C4-2B (cell line): ENCODE measurements at regions not wholly inside any gene's neighbourhood (a gene's known extent, or its start where the extent isn't known, plus 50 kb on each side); places are given as distances from the start of the nearest gene placed in this dataset.
"Not testable (repeated sequence)": the region's sequence is repeated elsewhere in the genome, so short reads cannot be mapped to it uniquely, and the experiment has no call there.

Experiments used
- ZFX ChIP-seq: fragments of 450-650 bp; IDR thresholded peaks from 2 replicates; pipeline ENCODE4 v1.6.1; 2017
- TF ChIP-seq, protein P1 (sequence below): fragments of 450-650 bp; conservative IDR thresholded peaks from 2 replicates; pipeline ENCODE4 v1.5.1; 2017; ENCODE audit warnings: mild to moderate bottlenecking

DNA sequence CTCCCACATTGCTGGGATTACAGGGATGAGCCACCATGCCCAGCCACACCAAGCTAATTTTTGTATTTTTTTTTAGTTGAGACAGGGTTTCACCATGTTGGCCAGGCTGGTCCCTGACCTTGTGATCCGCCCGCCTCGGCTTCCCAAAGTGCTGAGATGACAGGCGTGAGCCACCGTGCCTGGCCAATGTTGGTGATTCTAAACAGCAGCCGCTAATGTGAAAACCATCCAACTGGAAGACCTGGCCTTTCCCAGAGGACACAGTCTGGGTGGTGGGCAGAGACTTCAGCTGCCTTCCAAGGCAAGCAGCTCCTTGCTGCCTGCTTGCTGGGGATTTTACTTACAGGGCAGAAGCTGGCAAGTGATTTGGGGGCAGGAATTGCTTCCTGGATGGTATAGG, 207.1 kb downstream of the GOLGA6L6 start:
- TF ChIP-seq, protein P1, sequence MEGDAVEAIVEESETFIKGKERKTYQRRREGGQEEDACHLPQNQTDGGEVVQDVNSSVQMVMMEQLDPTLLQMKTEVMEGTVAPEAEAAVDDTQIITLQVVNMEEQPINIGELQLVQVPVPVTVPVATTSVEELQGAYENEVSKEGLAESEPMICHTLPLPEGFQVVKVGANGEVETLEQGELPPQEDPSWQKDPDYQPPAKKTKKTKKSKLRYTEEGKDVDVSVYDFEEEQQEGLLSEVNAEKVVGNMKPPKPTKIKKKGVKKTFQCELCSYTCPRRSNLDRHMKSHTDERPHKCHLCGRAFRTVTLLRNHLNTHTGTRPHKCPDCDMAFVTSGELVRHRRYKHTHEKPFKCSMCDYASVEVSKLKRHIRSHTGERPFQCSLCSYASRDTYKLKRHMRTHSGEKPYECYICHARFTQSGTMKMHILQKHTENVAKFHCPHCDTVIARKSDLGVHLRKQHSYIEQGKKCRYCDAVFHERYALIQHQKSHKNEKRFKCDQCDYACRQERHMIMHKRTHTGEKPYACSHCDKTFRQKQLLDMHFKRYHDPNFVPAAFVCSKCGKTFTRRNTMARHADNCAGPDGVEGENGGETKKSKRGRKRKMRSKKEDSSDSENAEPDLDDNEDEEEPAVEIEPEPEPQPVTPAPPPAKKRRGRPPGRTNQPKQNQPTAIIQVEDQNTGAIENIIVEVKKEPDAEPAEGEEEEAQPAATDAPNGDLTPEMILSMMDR = not testable (repeated sequence)
- not testable (repeated sequence) for TF ChIP-seq ZFX
